ENCODE measurements at regions not wholly inside any gene's neighbourhood (a gene's known extent, or its start where the extent isn't known, plus 50 kb on each side); places are given as distances from the start of the nearest gene placed in this dataset.

DNA sequence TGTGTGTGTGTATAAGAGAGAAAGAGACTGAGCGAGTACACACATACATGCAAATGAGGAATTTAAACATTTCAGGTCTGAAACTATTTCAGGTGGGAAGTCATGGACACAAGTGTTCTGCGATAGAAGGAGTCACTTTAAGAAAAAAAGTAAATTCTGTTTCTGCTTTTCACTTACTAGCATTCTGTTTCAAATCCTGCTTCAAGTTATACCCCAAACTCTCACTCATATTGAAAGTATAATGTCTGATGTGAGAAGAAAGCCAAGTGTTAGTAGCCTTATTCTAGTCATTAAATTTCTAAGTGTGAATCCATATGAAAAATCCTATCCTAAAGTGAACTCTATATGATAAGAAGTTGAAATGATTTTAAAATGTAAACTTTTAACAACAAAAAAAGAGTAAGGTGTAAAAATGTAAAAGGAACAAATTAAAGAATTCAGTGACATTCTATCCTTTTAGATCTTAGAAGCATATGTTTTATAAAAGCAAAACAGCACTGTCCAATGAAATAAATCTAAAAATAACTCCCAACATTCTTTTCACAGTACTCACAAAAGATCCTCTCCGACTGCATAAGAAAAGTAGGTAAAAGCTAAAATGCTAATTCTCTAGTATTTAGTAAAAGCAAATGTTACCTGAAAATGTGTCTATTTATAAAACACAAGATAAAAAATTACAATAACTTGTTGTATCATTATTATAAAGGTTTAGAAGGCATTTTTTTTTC is 570.6 kb downstream of the ZEB2 start:
- Mint-ChIP-seq H3K27ac (no peak overlapping the region), H3K36me3 (ENCODE audit: insufficient read depth) (no peaks in the 10 kb centered on the region), H3K4me3 (ENCODE audit: low read depth) (no peak overlapping the region), H3K4me1 (ENCODE audit: low read depth) (peaks cover 7% of the 10 kb centered on the region), H3K9me3 (ENCODE audit: low read depth) (no peaks in the 10 kb centered on the region), H3K27me3 (no peaks in the 10 kb centered on the region)
- DNase-seq (ENCODE audit: low spot score, unreplicated experiment) = no peak
- TF ChIP-seq CTCF (IDR thresholded peaks at IDR 0.05; ENCODE audit: unreplicated experiment) = no peak

DNA sequence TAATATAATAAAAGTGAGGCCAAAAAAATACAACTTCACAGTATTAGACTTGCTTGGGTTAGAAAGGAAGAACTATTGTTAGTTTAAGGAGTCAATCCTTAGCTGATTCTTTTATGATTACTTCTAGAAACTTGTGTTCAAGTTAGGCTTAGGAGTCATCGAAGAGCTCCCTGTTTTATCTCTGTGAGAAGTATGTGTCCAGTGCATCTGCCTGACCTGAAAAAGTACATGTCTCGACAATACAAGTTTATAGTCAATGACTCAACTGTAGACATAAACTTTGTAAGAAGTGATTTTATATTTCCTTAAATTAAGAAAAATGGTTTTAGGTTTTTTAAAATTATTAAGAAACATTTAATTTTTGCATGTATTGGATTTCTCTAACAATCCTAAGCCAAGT is 571.2 kb downstream of the ZEB2 start:
- DNase-seq (ENCODE audit: low spot score, unreplicated experiment) = no peak
- TF ChIP-seq CTCF (IDR thresholded peaks at IDR 0.05; ENCODE audit: unreplicated experiment) = no peak
- no peaks in the 10 kb centered on the region for H3K36me3 Mint-ChIP-seq (ENCODE audit: insufficient read depth)
- H3K4me3 Mint-ChIP-seq (ENCODE audit: low read depth) = no peak overlapping the region
- H3K27ac Mint-ChIP-seq = no peak overlapping the region
- H3K27me3 Mint-ChIP-seq = no peaks in the 10 kb centered on the region
- H3K9me3 Mint-ChIP-seq (ENCODE audit: low read depth) = no peaks in the 10 kb centered on the region
- H3K4me1 Mint-ChIP-seq (ENCODE audit: low read depth) = peaks cover 7% of the 10 kb centered on the region

GRCh38 chr2:143946436-143947391 is 573.2 kb downstream of the ZEB2 start:
- H3K9me3 Mint-ChIP-seq (ENCODE audit: low read depth) = no peaks in the 10 kb centered on the region
- H3K27ac Mint-ChIP-seq = no peak overlapping the region
- H3K4me1 Mint-ChIP-seq (ENCODE audit: low read depth) = peaks cover 5% of the 10 kb centered on the region
- DNase-seq (ENCODE audit: low spot score, unreplicated experiment) = no peak
- no peaks in the 10 kb centered on the region for H3K36me3 Mint-ChIP-seq (ENCODE audit: insufficient read depth)
- TF ChIP-seq CTCF (IDR thresholded peaks at IDR 0.05; ENCODE audit: unreplicated experiment) = no peak
- no peak overlapping the region for H3K4me3 Mint-ChIP-seq (ENCODE audit: low read depth)
- H3K27me3 Mint-ChIP-seq = no peaks in the 10 kb centered on the region

DNA sequence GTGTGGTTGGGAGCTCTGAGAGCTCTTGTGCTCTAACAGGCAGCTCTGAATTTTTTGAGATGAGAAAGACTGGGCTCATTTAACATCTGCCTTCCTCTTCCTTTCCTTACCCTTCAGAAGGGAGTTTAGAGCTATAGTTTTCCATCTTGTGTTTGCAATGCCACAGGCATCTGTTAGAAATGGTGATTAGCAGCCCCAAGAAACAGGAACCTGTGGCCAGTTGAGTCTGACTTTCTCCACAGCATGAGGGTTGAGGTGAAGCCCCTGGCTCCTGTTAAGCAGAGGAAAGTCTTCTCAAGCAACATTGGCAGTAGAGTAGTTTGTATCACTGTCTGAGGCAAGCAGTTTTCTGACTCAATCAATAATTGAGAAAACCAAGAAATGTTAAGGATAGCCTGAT is 577.4 kb downstream of the ZEB2 start:
- Mint-ChIP-seq H3K36me3 (ENCODE audit: insufficient read depth) (no peaks in the 10 kb centered on the region), H3K27me3 (peaks cover 30% of the 10 kb centered on the region), H3K4me1 (ENCODE audit: low read depth) (peaks cover 8% of the 10 kb centered on the region), H3K4me3 (ENCODE audit: low read depth) (no peak overlapping the region), H3K9me3 (ENCODE audit: low read depth) (no peaks in the 10 kb centered on the region), H3K27ac (no peak overlapping the region)
- no peak for TF ChIP-seq CTCF (IDR thresholded peaks at IDR 0.05; ENCODE audit: unreplicated experiment)
- no peak for DNase-seq (ENCODE audit: low spot score, unreplicated experiment)

DNA sequence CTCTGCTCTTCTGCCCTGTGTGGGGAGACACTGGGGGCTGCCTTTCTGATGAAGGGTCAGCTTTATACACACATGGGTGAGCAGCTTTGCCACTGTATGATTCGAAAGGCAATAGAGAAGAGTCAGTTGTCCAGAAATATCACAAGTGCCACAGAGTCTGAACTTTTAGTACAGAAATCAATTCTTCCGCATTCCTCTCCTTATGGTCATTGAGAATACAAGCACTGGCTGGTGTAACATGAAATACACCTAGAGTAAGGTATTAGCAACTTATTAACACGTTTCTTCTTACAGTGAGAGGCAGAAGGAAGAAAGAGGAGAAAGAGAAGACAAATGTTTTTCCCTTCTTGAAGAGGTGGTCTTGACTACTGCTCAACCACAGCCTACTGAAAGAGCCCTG is 579.2 kb downstream of the ZEB2 start:
- H3K9me3 Mint-ChIP-seq (ENCODE audit: low read depth) = no peaks in the 10 kb centered on the region

More for the DNA sequence above, 579.2 kb downstream of the ZEB2 start:
- no peak overlapping the region for H3K4me3 Mint-ChIP-seq (ENCODE audit: low read depth)
- TF ChIP-seq CTCF (IDR thresholded peaks at IDR 0.05; ENCODE audit: unreplicated experiment) = no peak
- no peaks in the 10 kb centered on the region for H3K36me3 Mint-ChIP-seq (ENCODE audit: insufficient read depth)
- peaks cover 37% of the 10 kb centered on the region for H3K27me3 Mint-ChIP-seq
- DNase-seq (ENCODE audit: low spot score, unreplicated experiment) = no peak
- no peak overlapping the region for H3K27ac Mint-ChIP-seq
- H3K4me1 Mint-ChIP-seq (ENCODE audit: low read depth) = peaks cover 16% of the 10 kb centered on the region

All from progenitor cell of endocrine pancreas (in vitro differentiated cells).